NB4 (cell line): ENCODE measurements at regions not wholly inside any gene's neighbourhood (a gene's known extent, or its start where the extent isn't known, plus 50 kb on each side); places are given as distances from the start of the nearest gene placed in this dataset.

ENCODE experiments used
- DNase-seq: peaks from one replicate; pipeline ENCODE4 v3.0.0; 2010; ENCODE audit warnings: low read depth
- H3K4me3 ChIP-seq: one replicate; pipeline ENCODE4 v1.5.1; 2011; ENCODE audit warnings: mild to moderate bottlenecking, low read depth, low read length, moderate library complexity
- CTCF ChIP-seq: IDR thresholded peaks from one replicate; pipeline ENCODE4 v1.5.1; 2012; ENCODE audit warnings: low read depth, low read length
- MYC ChIP-seq: IDR thresholded peaks from 2 replicates; pipeline ENCODE4 v1.6.1; 2011; ENCODE audit warnings: low read depth, low read length
- POLR2A ChIP-seq: IDR thresholded peaks from 2 replicates; pipeline ENCODE4 v1.6.1; 2011; ENCODE audit warnings: mild to moderate bottlenecking; ENCODE audit not compliant: insufficient read length; ENCODE audit errors: extremely low read depth
- TF ChIP-seq, protein P1 (sequence below): IDR thresholded peaks from 2 replicates; pipeline ENCODE4 v1.6.1; 2011; ENCODE audit warnings: low read depth, low read length

DNA sequence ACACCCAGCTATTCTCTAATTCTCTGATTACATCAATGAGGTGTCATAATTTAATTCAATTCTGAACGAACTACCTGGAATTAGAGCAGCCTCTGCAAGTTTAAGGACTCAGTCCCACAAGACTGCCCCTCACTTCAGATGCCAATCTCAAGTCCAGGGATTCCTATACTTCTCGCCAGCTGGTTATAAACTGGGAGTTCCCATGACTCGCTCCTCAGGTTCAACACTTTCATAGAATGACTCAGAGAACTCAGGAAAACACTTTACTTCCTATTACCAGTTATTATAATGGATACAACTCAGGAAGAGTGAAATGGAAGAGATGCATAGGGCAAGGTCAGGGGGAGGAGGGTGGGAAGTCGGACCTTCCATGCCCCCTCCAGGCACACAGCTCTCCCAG lies 112.3 kb upstream of the ATP5MC3 start:
- no peak for DNase-seq
- TF ChIP-seq MYC (no peak), CTCF (no peak), POLR2A (no peak)
- TF ChIP-seq, protein P1, sequence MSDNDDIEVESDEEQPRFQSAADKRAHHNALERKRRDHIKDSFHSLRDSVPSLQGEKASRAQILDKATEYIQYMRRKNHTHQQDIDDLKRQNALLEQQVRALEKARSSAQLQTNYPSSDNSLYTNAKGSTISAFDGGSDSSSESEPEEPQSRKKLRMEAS, result no peak

GRCh38 chr2:175293195-175293594 lies 111.7 kb upstream of the ATP5MC3 start:
- no peak for DNase-seq
- TF ChIP-seq CTCF (no peak), MYC (no peak), POLR2A (no peak)
- TF ChIP-seq, protein P1, result no peak
- no peak overlapping the region for H3K4me3 ChIP-seq

More for the DNA sequence above, 112.3 kb upstream of the ATP5MC3 start:
- no peak overlapping the region for H3K4me3 ChIP-seq

GRCh38 chr2:175282886-175283285 lies 101.4 kb upstream of the ATP5MC3 start:
- DNase-seq, result no peak
- H3K4me3 ChIP-seq, result no peak overlapping the region
- no peak for TF ChIP-seq MYC
- TF ChIP-seq, protein P1, result no peak
- no peak for TF ChIP-seq POLR2A
- TF ChIP-seq CTCF, result no peak

- peak; percentile 73 for DNase-seq
- H3K4me3 ChIP-seq, result no peak overlapping the region
- TF ChIP-seq MYC (no peak), CTCF (peak; percentile 21)
Observed at GRCh38 chr2:175282300-175282699, 100.8 kb upstream of the ATP5MC3 start.

GRCh38 chr2:175277772-175278171 lies 96.3 kb upstream of the ATP5MC3 start:
- TF ChIP-seq, protein P1, result no peak
- TF ChIP-seq MYC (no peak), POLR2A (no peak), CTCF (no peak)
- no peak for DNase-seq
- no peak overlapping the region for H3K4me3 ChIP-seq

- no peak for DNase-seq
Observed at GRCh38 chr2:175275539-175275938, 94.0 kb upstream of the ATP5MC3 start.

More at GRCh38 chr2:175275539-175275938, 94.0 kb upstream of the ATP5MC3 start:
- H3K4me3 ChIP-seq, result no peak overlapping the region
- TF ChIP-seq MYC, result no peak
- TF ChIP-seq POLR2A, result no peak
- no peak for TF ChIP-seq CTCF
- TF ChIP-seq, protein P1, result no peak
